ENCODE measurements at regions not wholly inside any gene's neighbourhood (a gene's known extent, or its start where the extent isn't known, plus 50 kb on each side); places are given as distances from the start of the nearest gene placed in this dataset.
A peak's percentile ranks its signal among the peaks of the same experiment; 100 is the strongest.
"Not testable (repeated sequence)": the region's sequence is repeated elsewhere in the genome, so short reads cannot be mapped to it uniquely, and the experiment has no call there.

DNA sequence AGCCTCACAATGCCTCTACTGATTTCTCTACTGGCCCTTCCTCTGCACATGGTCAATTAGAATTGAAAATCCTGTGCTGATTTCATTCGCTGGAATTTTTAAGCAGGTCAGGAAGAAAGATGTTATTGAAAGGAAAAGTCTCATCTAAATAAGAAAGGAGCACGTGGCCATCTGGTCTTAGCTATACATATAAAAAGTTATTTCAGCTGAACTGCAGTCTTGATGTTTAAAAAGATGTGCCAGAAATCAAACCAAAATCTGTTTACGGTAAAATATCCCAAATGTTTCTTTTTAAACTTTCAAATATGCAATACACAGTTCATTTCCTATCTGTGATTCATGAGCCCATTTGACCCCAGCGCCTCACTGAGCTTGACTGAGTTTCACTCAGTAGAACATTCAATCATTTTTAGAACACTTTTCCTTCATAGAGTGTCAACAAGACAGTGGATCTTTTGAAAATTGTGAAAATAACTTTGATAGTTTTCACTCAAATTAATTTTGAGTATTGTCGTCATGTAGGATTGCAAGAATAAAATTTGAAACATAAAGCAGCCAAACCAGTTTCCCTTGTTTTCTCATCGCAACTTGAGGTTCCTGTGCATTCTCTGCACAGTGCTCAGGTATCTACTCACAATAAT lies 293.6 kb downstream of the PTPRC start:
- DNase-seq (ENCODE audit: low read depth in 1 of 2, low spot score in 1 of 2): no peak

DNA sequence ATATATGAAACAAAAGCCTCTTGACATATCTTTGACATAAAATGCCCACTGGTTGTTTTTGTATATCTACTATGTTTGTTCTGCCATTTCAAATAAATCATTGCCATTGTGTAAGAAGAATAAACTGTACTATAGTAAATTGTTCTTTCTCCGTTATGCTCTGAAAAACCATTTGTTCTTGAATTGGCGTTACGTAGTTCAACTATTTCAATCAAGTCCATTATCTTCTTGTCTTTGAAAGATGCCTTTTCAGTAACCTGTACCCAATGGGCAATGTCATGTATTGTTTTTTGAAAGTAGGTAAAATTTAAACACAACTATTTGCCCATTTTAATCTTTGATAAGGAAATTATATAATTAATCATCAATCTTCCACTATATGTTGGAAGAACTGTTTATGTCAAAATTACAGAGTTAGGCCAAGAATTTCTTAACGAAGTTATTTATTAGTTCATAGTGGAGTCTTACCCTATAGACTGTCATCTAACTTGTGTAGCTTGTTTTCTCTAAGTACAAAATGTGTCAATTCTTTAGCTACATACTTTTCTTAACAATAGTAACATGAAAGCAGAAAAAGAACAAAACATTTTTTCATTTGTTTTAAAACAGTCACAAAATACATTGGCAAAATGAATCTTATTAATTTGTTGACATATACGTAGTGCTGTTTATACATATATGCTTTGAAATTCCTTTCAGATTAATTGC lies 294.8 kb downstream of the PTPRC start:
- DNase-seq (ENCODE audit: low read depth in 1 of 2, low spot score in 1 of 2): no peak

DNA sequence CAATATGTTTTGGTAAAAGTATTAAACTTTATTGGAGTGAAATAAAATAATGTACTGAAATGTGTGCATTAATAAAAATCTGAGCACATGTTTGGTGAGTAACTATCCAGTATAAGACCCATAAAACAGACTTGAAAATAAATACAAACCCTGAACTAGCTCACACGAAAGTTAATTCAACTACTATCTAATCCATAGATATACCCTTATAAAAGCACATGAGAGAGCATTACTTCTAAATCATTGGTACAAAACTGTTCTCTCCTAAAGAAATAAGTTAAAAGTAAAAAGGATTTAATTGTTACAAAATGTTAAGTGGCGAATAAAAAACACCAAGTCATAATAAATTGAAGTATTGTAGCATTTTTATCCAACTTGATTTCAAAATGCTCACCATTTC lies 295.6 kb downstream of the PTPRC start:
- no peak for DNase-seq (ENCODE audit: low read depth in 1 of 2, low spot score in 1 of 2)

DNA sequence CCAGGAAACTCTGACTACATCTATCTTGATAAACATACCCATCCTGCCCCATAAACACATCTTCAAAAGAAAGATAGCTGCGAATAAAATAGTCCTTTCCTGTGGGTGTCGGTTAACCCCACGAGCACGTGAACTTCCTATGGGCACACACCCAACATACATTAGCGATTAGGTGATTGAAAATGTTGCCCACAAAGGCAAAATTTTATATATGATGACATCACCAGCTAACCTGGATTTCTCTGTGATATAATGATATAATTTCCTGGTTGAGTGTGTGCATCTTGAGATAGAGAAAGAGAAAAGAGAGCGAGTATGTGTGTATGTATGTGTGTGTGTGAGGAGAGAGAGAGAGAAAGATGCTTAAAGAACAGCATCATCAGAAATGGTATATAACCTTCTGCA lies 296.1 kb downstream of the PTPRC start:
- peak; percentile 6 to 26 for DNase-seq (ENCODE audit: low read depth in 1 of 2, low spot score in 1 of 2)

DNA sequence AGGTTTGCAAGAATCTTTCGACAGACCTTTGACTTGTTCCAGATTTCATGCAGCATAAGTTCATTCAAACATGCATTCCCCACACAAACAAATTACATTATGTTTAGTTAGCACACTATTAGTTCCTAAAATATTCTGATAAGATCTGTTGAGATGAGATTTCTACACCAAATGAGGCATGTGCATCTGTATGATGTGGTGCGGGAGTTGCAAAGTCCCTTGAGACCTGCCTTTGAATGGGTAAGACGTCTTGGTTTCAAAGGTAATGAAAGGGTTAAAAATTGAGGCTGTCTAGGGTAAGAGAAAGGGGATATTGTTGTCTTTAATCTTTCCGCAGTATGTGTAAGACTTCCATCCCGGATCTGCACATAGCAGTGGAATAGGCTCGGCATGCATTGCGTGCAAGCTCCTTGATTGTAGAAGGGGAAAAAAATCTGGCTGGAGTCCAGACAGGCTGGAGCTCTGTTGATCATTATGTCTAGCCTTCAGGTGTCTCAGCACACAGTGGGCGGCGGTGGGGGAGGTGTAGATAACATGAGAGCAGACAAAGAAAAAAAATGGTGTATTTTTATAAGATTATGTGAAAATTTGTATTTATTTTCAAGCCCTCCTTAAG lies 296.6 kb downstream of the PTPRC start:
- peak; percentile 8 to 20 for DNase-seq (ENCODE audit: low read depth in 1 of 2, low spot score in 1 of 2)

DNA sequence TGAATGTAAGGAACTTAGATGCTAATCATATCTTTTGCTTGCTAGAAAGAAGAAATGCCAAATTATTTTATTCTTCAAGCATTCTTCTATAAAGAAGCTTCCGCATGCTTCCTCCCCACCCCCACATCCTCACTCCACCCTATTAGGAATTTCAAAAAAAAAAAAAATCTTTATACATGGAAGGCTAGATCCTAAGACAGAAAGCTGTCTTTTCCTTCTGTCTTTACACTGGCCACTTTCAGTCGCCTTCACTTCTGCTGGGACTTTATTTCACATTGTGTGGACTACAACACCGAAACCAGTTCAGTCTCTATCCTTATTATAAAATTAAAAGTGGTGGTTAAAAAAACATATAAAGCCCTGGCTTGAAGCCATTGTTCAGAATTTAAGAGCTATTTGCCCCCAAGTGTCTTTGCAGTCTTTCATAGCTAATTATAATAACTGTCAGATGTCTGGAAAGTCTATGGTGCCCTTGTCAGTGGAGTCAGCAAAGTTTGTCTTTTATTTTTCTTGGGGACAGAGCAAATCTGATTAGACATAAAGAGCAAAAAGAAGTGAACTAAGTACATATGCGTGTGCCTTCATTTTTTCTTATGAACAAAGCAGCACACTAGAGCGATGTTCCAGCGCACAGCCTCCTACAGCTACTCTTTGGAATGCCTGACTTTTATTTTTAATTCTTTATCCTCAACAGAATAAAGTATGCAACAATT lies 297.7 kb downstream of the PTPRC start:
- no peak for DNase-seq (ENCODE audit: low read depth in 1 of 2, low spot score in 1 of 2)

DNA sequence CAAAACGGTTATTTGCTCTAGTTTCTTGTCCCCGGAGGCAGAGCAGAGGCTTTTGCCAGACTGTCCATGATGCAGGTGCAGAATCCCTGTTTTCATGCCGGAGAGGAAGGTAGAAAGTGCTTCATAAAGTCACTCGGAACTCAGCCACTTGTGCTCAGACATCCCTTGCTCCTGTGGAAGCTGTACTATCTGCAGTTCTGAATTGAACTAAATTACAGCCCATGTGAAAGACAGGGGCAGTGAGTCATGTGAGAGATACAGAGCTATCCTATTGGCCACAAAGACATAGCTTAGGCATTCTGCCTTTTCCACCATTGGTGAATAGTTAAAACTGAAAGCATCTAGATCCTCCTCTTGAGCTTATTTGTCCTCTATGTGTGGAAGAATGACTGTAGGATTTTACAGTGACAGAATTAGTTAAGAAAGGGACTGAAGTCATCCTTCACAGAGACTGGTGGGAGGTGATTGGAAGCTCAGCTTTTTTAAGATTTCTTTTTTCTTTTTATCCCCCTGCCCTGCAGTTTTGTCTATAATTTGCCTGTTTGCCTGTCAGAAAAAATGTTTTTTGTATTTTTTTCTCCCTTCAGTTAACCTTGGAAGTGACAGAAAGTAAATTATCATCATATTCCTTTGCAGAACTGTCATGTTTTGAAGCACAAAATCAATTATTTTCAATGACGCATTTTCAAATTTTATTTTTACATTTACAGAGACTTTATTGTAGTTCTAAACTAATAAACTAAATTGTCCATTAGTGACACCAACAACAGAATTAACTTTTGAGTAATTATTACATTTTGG lies 298.6 kb downstream of the PTPRC start:
- DNase-seq (ENCODE audit: low read depth in 1 of 2, low spot score in 1 of 2): peak in 1 of 2 donors; percentile 9

DNA sequence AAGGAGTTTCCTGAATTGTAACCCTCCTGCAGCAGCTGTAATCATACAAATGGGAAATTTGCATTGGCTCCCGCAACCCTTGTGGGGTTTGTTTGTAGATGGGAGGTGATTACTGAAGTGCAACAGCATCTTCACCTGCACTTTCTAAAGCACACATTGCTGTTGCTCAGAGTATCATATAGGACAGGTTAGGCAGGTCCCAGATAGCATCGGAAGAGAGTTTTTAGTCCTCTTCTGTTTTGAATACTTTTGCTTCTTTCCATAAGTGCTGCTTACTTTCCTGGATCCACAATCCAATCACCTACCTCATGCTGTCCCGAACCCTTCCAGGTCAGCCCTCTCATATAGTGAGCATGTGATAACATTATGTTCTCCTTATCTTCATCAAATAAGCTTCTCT lies 300.4 kb downstream of the PTPRC start:
- DNase-seq (ENCODE audit: low read depth in 1 of 2, low spot score in 1 of 2): no peak

DNA sequence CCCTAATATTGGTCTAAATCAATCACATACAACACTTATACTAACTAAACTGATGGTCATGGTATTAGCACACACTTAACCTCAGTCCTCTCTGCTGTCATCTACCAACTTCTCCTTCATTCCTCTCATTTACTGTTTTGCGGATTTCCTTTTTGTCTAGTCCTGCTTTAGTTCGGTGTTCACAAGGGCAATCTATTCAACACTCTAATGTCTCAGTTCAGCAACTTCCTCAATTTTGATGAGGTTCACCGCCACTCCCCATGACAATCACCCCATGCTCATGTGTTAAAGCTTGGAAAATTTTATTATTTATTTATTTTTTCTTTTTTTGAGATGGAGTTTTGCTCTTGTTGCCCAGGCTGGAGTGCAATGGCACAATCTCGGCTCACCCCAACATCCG lies 301.1 kb downstream of the PTPRC start:
- DNase-seq (ENCODE audit: low read depth in 1 of 2, low spot score in 1 of 2): no peak

DNA sequence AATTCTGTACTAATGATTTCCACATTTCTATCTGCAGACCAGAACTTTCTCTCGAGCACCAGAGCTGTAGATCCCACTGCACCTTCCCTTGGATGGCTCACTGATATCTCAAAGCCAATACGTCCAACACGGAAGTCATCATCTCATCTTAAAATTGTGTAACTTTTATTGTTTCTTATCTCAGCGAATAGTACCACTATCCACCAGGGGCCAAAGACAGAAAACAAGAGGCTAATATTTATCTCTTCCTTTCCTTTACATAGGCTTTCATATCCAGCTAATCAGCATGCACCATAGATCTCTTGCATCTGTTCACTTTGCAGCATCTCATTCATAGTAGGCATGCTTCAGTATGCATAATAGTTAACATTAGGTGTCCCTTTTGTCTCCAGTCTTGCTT lies 303.6 kb downstream of the PTPRC start:
- DNase-seq (ENCODE audit: low read depth in 1 of 2, low spot score in 1 of 2): no peak

DNA sequence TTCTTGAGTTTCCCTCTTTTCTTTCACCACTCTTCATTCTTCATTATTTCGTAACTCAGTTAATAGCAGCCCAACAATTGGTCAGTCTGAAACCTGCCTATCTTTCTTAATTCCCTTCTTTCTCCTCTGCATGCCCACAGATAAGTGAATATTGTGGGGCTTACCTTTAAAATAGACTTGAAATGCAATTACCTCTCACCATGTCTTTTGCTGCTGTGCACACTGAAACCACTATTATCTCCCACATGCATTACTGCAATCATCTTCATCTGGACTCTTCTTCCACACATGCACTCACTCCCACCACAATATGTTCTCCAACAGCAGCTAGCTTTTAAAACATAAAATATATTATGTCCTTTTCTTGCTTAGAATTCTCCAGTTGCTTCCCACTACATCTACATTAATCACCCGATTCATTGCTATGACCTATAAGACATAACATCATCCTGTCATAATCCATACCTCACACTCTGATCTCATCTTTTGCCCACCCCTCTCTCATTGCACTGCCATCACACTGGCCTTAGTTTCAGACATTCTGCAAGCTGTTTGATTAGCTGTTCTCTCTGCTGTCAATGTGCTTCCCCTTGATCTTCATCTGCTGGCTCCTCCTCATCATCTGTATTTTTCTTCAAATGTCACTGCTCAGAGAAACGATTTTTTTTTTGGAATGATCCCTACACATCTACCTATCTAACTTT lies 304.8 kb downstream of the PTPRC start:
- no peak for DNase-seq (ENCODE audit: low read depth in 1 of 2, low spot score in 1 of 2)

DNA sequence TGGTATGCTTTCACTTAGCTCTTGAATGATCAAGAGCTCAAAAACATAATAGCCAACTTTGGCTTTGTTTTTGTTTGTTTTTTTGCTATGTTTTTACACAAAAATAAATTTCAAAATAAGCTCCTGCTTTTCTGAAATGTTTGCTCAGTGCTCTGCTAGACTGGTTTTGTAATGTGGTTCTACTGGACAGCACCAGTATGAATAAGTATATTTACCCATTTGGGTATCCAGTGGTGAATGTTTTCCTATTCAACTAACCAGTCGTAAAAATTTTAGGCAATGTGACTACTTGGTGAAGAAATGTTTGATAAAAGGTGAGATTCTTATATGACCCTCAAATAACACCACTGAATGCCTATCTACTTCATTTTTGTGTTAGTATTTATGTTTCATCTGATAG lies 308.6 kb downstream of the PTPRC start:
- DNase-seq (ENCODE audit: low read depth in 1 of 2, low spot score in 1 of 2): no peak

DNA sequence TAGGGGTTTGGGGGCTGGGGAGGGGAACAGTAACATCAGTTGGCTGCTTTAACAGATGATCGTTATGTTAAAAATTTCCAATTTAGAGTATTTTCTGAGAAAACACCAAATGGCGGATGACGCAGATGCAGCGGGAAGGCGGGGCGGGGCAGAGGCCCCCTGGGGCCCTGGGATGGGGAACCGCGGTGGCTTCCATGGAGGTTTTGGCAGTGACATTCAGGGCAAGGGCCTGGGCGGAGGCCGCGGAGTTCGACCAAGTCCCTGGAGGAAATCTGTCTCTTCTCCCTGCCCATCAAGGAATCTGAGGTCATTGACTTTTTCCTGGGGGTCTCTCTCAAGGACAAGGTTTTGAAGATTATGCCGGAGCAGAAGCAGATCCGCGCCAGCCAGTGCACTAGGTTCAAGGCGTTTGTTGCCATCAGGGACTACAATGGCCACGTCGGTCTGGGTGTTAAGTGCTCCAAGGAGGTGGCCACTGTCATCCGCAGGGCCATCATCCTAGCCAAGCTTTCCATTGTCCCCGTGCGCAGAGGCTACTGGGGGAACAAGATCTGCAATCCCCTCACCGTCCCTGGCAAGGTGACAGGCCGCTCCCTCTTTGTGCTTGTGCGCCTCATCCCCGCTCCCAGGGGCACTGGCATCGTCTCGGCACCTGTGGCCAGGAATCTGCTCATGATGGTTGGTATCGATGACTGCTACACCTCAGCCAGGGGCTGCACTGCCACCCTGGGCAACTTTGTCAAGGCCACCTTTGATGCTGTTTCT lies 310.2 kb downstream of the PTPRC start:
- DNase-seq (ENCODE audit: low read depth in 1 of 2, low spot score in 1 of 2): no peak

DNA sequence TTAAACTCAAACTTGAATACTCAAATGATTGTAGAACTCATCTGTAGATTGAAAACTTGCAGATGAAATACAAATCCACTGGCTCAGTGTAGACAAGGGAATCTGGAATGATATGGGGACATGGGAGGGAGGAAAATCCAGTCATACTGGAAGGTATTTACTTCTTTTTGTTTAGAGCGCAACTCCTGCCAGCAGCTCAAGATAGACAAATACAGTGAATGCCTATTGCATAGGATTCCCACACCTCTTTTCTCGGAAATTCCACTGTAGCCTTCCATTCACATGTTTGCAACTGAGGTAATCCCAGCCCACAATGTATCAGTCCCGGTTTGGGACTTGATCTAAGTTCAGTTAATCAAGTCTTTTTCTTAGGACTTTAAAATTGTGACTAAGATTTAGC lies 311.2 kb downstream of the PTPRC start:
- no peak for DNase-seq (ENCODE audit: low read depth in 1 of 2, low spot score in 1 of 2)

DNA sequence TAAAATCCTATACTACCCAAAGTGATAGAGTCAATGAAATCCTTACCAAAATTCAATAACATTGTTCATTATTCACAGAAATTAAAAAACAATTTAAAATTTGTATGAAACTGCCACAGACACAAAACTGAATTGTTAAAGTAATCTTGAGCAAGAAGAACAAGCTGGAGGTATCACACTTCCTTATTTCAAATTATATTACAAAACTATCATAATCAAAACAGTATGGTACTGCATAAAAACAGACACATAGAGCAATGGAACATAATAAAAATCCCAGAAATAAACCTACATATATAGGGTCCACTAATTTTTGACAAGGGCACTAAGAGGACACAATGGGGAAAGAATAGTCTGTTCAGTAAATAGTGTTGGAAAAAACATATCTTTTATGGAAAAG lies 316.2 kb downstream of the PTPRC start:
- no peak for DNase-seq (ENCODE audit: low read depth in 1 of 2, low spot score in 1 of 2)

DNA sequence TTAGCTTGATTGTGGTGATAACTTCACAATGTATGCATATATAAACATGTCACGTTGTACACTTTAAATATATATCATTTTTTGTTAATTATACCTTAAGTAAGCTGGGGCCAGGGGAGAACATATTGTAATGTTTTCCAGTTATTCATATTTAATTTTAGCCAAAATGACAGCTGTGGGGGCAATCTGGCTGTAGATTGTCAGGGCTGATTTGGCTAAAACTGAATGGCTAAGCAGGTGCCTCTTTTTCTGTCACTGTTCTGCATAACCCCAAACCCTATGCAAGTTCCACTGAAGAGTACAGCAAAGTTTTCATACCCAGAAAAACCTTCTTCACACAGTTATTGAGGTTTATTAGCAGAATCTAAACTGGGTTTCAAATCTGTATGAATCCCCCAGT lies 318.2 kb downstream of the PTPRC start:
- no peak for DNase-seq (ENCODE audit: low read depth in 1 of 2, low spot score in 1 of 2)

DNA sequence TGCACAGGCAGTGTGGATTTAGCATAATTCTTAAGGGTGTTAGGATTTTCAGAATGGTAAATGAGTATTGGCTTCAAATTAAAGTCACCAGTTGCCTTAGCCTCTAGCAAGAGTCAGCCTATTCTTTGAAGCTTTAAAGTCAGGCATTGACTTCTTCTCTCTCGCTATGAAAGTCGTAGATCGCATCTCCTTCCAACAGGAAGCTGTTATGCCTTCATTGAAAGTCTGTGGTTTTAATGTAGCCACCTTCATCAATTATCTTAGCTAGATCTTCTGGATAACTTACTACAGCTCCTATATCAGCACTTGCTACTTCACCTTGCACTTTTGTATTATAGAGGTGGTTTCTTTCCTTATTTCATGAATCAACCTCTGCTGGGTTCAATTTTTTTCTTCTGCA lies 320.2 kb downstream of the PTPRC start:
- DNase-seq (ENCODE audit: low read depth in 1 of 2, low spot score in 1 of 2): no peak

DNA sequence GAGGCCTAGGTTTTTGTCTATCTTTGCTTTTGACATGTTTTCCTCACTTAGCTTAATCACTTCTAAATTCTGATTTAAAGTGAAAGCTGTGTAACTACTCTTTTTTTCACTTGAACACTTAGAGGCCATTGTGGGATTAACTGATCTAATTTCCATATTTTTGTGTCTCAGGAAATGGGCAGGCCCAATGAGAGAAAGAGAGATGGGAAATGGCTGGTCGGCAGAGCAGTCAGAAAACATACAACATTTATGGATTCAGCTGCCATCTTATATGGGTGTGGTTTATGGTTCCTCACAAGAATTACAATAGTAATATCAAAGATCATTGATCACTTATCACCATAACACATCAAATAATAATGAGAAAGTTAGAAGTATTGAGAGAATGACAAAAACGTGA lies 320.8 kb downstream of the PTPRC start:
- no peak for DNase-seq (ENCODE audit: low read depth in 1 of 2, low spot score in 1 of 2)

DNA sequence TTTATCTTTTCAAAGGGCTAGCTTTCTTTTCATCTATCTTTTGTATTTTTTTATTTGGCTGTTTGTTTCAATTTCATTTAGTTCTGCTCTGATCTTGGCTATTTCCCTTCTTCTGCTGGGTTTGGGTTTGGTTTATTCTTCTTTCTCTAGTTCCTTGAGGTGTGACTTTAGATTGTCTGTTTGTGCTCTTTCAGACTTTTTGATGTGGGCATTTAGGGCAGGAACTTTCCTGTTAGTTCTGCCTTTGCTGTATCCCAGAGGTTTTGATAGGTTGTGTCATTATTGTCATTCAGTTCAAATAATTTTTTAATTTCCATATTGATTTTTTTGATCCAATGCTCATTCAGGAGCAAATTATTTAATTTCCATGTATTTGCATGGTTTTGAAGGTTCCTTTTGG lies 325.0 kb downstream of the PTPRC start:
- not testable (repeated sequence) for DNase-seq (ENCODE audit: low read depth in 1 of 2, low spot score in 1 of 2)

DNA sequence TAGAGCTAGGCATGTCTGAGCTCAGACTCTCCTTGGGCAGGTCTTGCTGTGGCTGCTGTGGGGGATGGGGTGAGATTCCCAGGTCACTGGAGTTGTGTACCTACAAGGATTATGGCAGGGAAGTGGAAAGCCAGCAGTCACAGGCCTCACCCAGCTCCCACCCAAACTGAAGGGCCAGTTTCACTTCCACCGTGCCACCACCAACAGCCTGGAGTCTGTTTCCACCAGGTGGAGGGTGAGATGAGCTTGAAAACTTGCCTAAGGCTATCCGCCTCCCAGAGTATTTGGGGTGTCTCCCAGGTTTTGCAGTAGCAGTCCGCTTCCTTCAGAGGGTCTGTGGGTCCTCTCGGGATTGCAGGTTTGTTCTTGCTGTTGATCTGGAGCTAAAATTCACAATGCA lies 327.7 kb downstream of the PTPRC start:
- DNase-seq (ENCODE audit: low read depth in 1 of 2, low spot score in 1 of 2): no peak
